Loucy (cell line): ENCODE measurements at regions not wholly inside any gene's neighbourhood (a gene's known extent, or its start where the extent isn't known, plus 50 kb on each side); places are given as distances from the start of the nearest gene placed in this dataset.

Experiments
- EZH2phosphoT487 ChIP-seq: fragments of 200-600 bp; IDR thresholded peaks from 2 replicates; pipeline ENCODE4 v1.6.1; 2018; ENCODE audit warnings: antibody characterized with exemption, mild to moderate bottlenecking, moderate library complexity, borderline replicate concordance
- TF ChIP-seq, protein P1 (sequence below): fragments of 200-600 bp; sonication (generic); conservative IDR thresholded peaks from 2 replicates; pipeline ENCODE4 v1.5.1; 2014; ENCODE audit warnings: mild to moderate bottlenecking, antibody characterized with exemption, low read length

- TF ChIP-seq, protein P1, sequence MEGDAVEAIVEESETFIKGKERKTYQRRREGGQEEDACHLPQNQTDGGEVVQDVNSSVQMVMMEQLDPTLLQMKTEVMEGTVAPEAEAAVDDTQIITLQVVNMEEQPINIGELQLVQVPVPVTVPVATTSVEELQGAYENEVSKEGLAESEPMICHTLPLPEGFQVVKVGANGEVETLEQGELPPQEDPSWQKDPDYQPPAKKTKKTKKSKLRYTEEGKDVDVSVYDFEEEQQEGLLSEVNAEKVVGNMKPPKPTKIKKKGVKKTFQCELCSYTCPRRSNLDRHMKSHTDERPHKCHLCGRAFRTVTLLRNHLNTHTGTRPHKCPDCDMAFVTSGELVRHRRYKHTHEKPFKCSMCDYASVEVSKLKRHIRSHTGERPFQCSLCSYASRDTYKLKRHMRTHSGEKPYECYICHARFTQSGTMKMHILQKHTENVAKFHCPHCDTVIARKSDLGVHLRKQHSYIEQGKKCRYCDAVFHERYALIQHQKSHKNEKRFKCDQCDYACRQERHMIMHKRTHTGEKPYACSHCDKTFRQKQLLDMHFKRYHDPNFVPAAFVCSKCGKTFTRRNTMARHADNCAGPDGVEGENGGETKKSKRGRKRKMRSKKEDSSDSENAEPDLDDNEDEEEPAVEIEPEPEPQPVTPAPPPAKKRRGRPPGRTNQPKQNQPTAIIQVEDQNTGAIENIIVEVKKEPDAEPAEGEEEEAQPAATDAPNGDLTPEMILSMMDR = no peak
- no peak for TF ChIP-seq EZH2phosphoT487
Observed at GRCh38 chr2:145741181-145741580, 1221.3 kb upstream of the ZEB2 start.
